Left lobe of liver (tissue), 2 donors: ENCODE measurements at regions not wholly inside any gene's neighbourhood (a gene's known extent, or its start where the extent isn't known, plus 50 kb on each side); places are given as distances from the start of the nearest gene placed in this dataset.
"Not testable (repeated sequence)": the region's sequence is repeated elsewhere in the genome, so short reads cannot be mapped to it uniquely, and the experiment has no call there.

ENCODE experiments used
- ATAC-seq: fragments of 200-7000 bp; cut with Tn5 transposase; one replicate; pipeline ENCODE4 v1.9.1; 2020; ENCODE audit warnings: mild to moderate bottlenecking, moderate library complexity
- DNase-seq: peaks from one replicate; pipeline ENCODE4 v3.0.0-alpha.2; 2020; ENCODE audit warnings: low spot score
- donor health status: DM: no; HTN: no; CAD: no; lungs with moderate emphysema.
- donor health status: DM: no; HTN: yes; CAD: no.

DNA sequence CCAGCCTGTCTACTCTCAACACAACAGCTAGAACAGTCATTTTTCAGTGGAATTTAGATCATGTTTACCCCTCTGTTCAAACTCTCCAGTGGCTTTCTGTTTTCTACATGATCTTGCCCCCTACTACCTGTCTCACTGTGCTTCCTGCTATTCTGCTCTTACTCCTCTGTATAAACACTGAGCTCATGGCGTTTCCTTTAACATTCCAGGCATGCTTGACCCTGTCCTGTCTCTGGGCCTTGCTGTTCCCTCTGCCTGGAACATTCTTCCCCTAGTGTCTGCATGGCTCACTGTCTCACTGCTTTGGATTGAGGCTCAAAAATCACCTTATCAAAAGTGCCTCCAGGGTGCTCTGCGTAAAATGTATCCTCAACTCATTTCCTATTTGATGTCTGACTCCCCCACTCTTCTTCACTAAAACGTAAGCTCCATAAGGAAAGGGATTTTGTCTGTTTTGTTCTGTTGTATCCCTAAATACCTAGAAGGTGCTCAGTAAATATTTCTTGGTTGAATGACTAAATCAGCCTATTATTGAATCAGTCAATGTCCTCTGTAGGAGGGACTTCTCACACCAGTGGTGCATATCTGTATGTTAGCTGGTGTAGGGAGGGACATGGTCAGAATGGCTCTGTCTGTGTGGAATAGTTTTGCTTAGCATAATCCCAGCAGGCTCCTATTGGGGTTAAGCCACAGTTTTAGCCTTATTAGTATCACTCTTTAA is 78.0 kb upstream of the VKORC1L1 start:
- not testable (repeated sequence) for ATAC-seq, DNase-seq

DNA sequence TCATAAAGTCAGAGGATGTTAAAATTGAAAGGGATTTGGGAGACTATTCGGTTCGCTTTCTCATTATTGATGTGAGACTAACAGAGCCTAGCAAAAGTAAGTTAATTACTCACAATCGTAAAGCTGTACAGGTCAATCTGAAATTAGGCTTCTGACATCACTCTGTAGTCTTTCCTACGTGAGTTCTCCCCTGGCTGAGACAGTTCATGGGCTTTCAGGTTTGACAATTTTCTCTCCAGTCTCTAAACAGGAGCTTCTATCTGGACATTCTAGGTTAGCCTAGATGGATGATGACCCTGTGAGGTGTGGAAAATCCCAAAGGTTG is 77.5 kb upstream of the VKORC1L1 start:
- not testable (repeated sequence) for ATAC-seq, DNase-seq

DNA sequence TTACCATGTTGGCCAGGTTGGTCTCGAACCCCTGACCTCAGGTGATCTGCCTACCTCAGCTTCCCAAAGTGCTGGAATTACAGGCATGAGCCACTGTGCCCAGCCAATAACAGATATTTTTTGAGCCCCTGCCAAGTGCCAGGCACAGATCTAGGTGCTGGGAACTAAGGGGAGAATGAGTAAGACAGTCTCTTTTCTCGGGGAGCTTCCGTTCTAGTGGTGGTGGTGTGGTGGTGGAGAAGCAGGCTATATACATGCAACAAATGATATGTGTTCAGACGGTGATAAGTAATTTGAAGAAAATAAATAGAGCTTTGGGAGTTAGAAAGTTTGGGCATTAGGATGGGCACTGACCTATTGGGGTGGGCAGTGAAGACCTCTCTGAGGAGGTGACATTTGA is 76.7 kb upstream of the VKORC1L1 start:
- DNase-seq (no peak), ATAC-seq (no peak)

DNA sequence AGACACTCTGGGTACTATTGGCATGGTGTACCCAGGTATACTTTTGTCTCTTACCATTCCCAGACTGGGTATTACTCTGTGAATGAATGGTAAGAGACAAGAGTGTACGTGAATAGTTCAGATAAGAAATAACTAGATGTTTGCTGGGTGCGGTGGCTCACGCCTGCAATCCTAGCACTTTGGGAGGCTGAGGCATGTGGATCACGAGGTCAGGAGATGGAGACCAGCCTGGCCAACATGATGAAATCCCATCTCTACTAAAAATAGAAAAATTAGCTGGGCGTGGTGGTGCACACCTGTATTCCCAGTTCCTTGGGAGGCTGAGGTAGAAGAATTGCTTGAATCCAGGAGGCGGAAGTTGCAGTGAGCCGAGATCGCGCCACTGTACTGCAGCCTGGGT is 75.8 kb upstream of the VKORC1L1 start:
- DNase-seq, ATAC-seq: not testable (repeated sequence)

DNA sequence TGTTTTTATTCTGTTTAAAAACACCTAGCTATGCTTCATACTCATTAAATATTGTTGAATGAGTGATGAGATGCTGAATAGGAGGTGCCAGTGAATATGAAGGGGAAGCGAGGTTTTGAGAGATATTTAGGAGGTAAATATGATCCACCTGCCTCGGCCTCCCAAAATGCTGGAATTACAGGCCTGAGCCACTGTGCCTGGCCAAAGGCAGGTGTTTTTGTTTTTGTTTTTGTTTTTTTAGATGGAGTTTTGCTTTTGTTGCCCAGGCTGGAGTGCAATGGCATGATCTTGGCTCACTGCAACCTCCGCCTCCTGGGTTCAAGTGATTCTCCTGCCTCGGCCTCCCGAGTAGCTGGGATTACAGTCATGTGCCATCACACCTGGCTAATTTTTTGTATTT is 75.3 kb upstream of the VKORC1L1 start:
- not testable (repeated sequence) for DNase-seq, ATAC-seq

DNA sequence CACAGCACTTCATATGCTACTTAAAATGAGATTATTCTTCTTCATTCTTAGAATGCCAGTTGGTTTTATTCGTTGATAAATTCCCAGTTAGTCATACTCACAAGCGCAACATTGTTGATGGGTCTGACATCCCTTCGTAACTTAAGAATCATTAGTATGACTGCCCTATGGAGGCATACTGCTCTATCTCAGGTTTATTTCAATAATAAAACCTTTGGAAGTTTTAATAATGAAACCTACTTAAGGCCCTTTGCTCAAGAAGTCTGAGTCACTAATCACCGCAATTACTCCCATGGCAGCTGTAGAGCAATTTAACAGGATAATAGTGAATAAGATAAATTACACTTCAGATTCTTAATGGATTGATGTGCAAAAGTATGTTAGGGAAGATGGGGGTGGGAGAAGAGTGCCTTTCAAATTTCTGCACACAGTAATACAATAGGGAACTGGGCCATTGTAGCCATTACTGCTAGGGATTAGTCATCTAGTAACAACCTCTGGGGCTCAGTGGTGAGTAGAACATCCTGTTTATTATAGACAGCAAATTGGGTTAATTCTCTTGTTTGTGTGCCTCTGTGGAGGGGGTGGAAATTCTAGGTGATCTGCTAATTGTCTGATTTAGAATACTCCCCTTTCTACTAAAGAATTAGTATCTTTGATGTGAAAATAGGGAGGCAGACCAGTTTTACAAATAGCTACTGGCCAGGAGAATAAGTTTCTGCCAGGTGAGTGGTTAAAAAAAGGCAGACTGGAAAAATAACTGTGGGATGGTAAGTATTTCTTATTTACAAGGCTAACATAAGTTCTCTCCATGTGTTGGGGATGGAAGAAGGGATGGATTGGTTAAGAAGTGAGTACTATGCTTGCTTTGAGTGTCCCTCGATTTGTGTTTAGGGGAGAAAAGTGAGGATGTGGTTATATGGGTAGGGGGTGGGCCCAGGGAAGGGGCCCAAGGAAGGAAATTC is 74.5 kb upstream of the VKORC1L1 start:
- no peak for ATAC-seq
- DNase-seq = no peak

DNA sequence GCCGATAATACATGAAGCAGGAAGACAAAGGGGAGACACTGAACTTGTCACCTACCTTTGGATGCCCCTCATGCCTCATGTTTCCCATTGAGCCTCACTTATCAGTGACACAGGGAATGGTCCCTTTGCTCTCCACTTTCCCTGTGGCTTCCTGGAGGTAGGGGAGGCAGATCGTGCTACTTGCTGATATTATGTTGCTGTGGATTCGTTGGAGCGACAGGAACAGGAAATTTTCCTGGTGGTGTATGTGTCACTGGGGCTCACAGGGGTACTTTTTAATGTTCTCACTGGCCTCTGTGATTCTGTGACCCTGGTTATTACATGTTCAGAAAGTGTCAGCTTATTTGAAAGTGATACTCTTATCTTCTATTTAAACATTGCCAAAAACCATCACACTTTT is 72.7 kb upstream of the VKORC1L1 start:
- DNase-seq, ATAC-seq: not testable (repeated sequence)

DNA sequence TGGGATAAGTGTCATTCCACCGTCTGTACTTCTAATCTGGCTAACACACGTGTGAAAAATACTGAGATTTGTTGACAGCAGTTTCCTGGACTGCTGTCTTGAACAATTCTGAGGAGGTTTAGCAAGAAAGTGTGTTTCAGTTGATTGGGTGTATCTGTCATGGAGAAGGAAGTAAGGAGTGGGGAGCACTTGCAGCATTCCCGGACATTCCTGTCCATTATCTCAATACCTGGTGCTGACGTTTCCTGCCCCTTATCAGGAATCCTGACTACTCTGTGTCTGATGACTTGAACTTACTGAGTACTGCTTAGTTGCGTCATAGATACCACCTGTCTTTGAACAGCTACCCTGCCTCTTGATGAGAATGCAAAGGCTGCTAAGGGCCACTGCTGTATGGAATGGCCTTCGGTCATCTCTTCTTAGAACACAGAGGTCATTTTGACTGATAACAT is 72.0 kb upstream of the VKORC1L1 start:
- ATAC-seq = no peak

DNA sequence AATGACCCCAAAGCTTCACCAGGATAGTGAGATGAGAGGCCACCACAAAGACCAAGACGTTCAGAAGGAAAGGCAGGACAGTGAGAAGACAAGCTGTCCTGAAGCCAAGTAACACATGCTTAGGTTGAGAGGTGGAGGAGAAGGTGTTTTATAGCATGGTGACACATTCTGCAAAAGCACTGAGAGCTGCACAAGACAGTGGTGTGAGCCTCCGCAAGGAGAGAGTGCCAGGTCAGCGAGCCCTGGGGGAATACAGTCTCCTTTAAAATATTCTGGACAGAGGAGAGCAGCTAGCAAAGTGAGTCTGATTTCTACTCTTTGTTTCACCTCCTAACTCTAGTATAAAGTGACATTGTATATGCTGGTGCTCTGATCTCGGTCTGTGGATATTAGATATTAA is 68.0 kb upstream of the VKORC1L1 start:
- DNase-seq (no peak), ATAC-seq (no peak)

More for the DNA sequence above, 72.0 kb upstream of the VKORC1L1 start:
- no peak for DNase-seq

DNA sequence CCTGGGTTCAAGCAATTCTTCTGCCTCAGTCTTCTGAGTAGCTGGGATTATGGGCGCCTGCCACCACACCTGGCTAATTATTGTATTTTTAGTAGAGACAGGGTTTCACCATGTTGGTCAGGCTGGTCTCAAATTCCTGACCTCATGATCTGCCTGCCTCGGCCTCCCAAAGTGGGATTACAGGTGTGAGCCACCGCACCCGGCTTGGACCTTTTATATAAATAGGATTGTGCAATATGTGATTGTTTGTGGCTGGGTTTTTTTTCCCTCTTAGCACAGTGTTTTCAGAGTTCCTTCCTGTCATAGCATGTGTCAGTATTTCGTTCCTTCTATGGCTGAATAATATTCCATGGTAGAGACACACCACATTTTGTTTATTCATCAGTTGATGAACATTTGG is 65.8 kb upstream of the VKORC1L1 start:
- DNase-seq, ATAC-seq: not testable (repeated sequence)

DNA sequence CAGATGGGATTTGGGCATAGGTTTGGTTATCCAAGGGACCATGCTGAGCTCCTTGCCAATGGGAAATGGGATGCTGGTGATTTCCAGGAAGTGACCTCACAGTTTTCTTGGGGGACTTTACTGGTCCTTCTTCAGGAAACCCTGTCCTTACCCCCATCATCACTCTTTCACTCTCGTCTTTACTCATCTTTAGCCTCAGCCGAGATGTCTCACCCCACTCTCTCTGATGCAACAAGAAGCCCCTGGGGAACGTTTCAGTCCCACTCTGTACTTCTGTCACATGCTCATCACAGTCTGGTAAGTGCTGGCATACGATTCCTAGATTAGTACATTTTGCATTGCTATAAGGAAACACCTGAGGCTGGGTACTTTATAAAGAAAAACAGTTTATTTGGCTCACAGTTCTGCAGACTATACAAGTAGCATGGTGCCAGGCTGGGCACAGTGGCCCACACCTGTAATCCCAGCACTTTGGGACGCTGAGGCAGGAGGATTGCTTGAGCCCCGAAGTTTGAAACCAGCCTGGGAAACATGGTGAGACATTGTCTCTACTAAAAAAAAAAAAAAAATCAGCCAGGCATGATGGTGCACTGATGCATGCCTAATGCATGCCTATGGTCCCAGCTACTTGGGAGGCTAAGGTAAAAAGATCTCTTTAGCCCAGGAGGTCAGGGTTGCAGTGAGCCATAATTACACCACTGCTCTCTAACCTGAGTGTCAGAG is 63.5 kb upstream of the VKORC1L1 start:
- DNase-seq (no peak), ATAC-seq (no peak)

DNA sequence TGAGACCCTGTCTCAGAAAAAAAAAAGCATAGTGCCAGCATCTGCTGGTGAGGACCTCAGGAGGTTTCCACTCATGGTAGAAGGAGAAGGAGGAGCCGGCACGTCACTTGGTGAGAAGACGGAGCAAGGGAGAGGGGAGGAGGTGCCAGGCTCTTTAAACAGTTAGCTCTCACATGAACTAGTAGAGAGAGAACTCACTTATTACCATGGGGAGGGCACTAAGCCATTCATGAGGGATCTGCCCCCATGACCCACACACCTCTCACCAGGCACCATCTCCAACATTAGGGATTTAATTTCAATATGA is 62.9 kb upstream of the VKORC1L1 start:
- ATAC-seq (no peak), DNase-seq (no peak)

DNA sequence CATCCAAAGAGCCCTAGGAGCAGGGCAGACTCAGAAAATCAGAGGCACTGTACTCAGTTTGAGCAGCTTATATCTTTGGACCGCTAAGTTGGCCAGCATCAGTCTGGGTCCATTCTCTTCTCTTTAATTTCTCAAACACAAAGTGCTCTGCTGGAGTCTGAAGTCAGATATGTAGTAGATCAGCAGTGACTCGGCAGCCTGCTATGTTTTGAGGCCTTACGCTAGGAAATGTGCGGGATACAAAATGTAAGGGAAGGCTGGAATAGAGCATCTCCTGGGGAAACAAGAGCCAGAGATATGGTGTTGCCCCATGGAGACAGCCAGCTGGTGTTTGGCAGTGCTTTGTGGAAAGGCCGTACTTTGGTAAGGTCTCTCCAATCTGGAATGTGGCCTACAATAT is 60.6 kb upstream of the VKORC1L1 start:
- no peak for ATAC-seq
- DNase-seq = no peak

DNA sequence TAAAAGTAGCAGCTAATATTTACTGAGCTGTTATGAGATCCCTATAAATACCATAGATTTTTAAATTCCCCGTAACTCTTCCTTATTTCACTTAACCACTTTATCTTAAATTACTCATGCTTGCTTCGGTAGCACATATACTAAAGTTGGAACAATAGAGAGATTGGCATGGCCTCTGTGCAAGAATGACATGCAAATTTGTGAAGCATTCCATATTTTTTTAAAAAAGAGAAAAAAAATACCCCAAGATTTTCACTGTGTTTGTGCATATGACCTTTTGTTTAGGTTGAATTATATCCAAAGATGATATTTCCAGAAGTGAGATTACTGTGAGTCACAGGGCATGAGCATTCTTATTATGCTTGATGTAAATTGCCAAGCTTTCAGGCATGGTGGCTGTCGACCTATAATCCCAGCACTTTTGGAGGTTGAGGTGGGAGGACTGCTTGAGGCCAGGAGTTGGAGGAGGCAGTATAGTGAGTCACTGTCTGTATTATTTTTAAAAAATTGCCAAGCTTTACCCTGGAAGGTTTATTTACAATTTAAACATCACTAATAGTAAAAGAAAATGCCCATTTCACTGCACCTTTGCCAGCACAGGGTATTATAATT is 58.2 kb upstream of the VKORC1L1 start:
- not testable (repeated sequence) for DNase-seq, ATAC-seq

DNA sequence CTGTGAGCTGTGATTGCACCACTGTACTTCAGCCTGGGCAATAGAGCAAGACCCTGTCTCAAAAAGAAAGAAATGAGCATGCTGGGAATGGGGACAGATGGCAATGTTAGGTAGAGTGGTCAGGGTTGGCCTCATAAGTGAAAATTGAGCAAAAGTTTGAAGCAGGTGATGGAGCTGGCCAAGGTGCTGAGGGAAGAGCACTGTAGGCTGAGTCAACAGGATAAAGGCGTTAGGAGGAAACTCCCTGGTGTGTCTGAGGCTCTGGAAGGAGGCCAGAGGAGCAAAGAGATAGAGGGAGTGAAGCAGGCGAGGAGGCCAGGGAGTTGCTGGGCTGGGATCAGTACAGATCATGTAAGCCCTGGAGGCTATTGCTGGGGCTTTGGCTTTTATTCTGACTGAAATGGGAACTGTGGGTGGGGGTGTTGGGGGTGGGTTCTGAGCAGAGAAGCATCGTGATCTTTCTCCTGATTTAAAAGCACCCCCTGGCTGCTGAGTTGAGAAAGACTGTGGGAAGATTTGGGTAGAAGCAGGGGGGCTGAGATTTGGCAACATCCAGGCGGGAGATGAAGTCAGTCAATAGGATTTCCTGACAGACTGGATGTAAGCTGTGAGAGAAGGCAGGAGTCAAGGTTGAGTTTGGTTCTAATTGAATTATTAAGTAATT is 52.5 kb upstream of the VKORC1L1 start:
- ATAC-seq (no peak), DNase-seq (no peak)
